Progenitor cell of endocrine pancreas (in vitro differentiated cells): ENCODE measurements at regions not wholly inside any gene's neighbourhood (a gene's known extent, or its start where the extent isn't known, plus 50 kb on each side); places are given as distances from the start of the nearest gene placed in this dataset.
A peak's percentile ranks its signal among the peaks of the same experiment; 100 is the strongest.
"Not testable (repeated sequence)": the region's sequence is repeated elsewhere in the genome, so short reads cannot be mapped to it uniquely, and the experiment has no call there.

Experiments used
- DNase-seq: peaks from one replicate; pipeline ENCODE4 v3.0.0; 2021; ENCODE audit warnings: low spot score; ENCODE audit not compliant: unreplicated experiment
- H3K27ac Mint-ChIP-seq: 2 replicates; pipeline ENCODE4 v1.8.0; 2021; ENCODE audit warnings: mild to moderate bottlenecking, moderate library complexity, mixed read lengths
- H3K27me3 Mint-ChIP-seq: 2 replicates; pipeline ENCODE4 v1.8.0; 2021; ENCODE audit warnings: mixed read lengths
- H3K36me3 Mint-ChIP-seq: 2 replicates; pipeline ENCODE4 v1.8.0; 2022; ENCODE audit warnings: mixed read lengths; ENCODE audit not compliant: insufficient read depth
- H3K4me1 Mint-ChIP-seq: 2 replicates; pipeline ENCODE4 v1.8.0; 2021; ENCODE audit warnings: low read depth, mixed read lengths
- H3K4me3 Mint-ChIP-seq: 2 replicates; pipeline ENCODE4 v1.8.0; 2021; ENCODE audit warnings: low read depth, mild to moderate bottlenecking, moderate library complexity, mixed read lengths
- H3K9me3 Mint-ChIP-seq: 2 replicates; pipeline ENCODE4 v1.8.0; 2021; ENCODE audit warnings: low read depth, mixed read lengths
- TF ChIP-seq, protein P1 (sequence below): fragments of 200-600 bp; sonication (generic); IDR thresholded peaks from one replicate; pipeline ENCODE4 v1.5.0; 2021; ENCODE audit warnings: antibody characterized with exemption, mild to moderate bottlenecking; ENCODE audit not compliant: unreplicated experiment

DNA sequence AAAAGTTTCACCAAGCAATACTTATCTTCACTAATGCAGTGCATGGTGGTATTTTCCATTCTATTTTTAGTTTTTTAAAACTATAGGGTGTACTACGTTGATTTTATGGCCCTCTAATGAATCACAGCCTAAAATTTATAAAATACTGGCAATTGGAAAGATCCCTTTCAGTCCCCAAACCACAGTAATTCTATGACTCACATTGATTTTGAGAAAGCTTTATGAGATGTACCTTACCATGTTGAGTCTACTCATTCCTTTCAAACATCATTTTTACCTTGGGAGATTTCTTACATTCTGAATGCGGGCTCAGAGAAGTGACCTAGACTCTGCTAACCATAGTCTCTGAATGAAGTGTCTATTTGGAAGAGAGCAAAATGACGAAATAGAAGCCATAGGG, 141.6 kb downstream of the GPR85 start:
- Mint-ChIP-seq H3K27ac (no peak overlapping the region), H3K9me3 (no peaks in the 10 kb centered on the region), H3K4me1 (no peaks in the 10 kb centered on the region), H3K36me3 (no peaks in the 10 kb centered on the region), H3K27me3 (peaks cover 15% of the 10 kb centered on the region), H3K4me3 (no peak overlapping the region)
- TF ChIP-seq, protein P1, sequence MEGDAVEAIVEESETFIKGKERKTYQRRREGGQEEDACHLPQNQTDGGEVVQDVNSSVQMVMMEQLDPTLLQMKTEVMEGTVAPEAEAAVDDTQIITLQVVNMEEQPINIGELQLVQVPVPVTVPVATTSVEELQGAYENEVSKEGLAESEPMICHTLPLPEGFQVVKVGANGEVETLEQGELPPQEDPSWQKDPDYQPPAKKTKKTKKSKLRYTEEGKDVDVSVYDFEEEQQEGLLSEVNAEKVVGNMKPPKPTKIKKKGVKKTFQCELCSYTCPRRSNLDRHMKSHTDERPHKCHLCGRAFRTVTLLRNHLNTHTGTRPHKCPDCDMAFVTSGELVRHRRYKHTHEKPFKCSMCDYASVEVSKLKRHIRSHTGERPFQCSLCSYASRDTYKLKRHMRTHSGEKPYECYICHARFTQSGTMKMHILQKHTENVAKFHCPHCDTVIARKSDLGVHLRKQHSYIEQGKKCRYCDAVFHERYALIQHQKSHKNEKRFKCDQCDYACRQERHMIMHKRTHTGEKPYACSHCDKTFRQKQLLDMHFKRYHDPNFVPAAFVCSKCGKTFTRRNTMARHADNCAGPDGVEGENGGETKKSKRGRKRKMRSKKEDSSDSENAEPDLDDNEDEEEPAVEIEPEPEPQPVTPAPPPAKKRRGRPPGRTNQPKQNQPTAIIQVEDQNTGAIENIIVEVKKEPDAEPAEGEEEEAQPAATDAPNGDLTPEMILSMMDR: no peak
- no peak for DNase-seq

DNA sequence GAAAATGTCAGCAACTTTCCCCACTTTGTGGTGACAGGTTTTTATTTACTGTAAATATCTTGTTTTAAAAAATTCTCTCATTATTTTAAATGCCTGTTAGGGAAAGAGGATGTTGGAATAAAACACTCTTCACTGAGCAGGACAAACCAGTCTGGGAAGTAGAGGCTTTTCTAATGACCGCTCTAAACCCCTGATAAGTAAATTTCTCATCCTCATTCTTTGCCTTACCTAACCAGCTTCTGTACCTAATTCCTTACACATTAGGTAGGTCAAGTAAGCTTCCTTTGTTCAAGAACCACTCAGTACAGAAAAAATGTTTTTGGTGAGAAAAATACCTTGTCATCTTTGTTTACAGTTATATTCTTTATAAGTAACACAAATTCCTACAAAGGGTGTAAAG, 143.6 kb downstream of the GPR85 start:
- Mint-ChIP-seq H3K27ac (no peak overlapping the region), H3K9me3 (no peaks in the 10 kb centered on the region), H3K4me1 (peaks cover 9% of the 10 kb centered on the region), H3K27me3 (peaks cover 12% of the 10 kb centered on the region), H3K4me3 (no peak overlapping the region), H3K36me3 (no peaks in the 10 kb centered on the region)
- no peak for DNase-seq
- TF ChIP-seq, protein P1: no peak

DNA sequence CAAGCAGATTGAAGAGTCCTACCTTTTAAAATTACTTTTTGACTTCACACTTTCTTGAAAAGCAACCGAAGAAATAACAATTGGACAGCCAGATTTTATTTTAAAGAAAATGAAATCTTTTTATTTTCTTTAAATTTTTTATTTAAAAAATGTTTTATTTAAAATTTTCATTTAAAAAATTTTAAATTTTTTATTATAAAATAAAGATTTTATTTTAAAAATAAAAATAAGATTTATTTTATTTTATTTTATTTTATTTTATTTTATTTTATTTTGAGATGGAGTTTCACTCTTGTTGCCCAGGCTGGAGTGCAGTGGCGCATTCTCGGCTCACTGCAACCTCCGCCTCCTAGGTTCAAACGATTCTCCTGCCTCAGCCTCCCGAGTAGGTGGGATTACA, 144.5 kb downstream of the GPR85 start:
- H3K9me3 Mint-ChIP-seq, H3K27ac Mint-ChIP-seq, H3K36me3 Mint-ChIP-seq, H3K27me3 Mint-ChIP-seq, H3K4me3 Mint-ChIP-seq, DNase-seq: not testable (repeated sequence)
- peaks cover 12% of the 10 kb centered on the region for H3K4me1 Mint-ChIP-seq

DNA sequence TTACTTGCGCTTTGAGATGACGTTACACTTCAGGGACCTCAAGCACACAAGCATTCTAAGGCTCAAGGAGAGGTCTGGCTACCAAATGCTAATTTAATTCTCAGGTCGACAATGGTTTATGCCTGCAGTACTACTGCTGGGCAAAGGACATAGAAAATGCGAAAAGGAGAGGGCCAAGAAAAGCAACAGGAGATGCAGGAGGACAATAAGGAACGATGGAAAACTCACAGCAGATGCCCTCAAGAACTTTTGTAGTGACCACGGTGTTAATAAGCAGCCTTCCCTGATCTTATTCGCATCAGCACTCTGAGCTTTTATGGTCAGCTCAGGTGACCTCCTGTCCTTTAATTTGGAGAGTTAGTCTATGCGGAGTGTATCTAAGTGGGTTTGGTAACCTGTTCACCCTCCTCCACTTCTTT, 146.3 kb downstream of the GPR85 start:
- no peak for DNase-seq
- TF ChIP-seq, protein P1: no peak
- no peaks in the 10 kb centered on the region for H3K36me3 Mint-ChIP-seq

DNA sequence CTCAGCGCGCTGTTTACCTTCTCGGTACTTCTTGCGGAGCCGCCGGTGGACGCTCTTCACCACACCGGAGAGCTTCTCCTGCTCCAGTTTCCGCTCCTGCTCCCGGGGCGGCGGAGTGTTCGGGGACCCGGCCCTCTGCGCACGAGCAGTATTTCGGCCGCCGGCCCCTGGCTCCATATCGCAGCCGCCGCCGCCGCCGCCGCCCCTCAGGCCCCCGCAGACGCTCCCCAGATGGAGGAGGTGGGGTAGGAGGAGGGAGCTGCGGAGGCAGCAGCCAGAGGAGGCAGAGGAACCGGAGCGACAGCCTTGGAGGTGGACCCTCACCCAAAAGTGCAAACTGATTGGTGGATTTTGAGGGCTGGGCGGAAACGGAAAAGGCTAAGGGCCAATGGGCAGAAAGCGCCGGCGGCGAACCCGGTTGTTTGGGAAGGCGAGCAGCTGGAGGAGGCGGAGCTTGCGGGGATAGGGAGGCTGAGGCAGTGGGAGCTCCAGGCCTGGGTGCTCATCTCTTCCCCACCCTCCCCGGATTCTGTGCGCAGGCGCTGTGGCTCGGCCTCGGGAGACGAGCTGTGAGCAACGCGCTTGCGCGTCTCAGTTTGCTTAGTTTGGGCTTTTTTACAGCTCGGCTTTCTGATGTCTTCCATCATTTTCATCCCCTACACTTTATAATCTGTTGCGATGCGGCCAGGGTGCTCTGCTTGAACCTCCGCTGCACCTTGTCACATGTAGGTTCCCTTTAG, 146.9 kb downstream of the GPR85 start:
- Mint-ChIP-seq H3K9me3 (no peaks in the 10 kb centered on the region), H3K4me1 (peaks cover 27% of the 10 kb centered on the region), H3K36me3 (no peaks in the 10 kb centered on the region), H3K27ac (peak overlapping the region; percentile 98), H3K4me3 (peak overlapping the region; percentile 85), H3K27me3 (peaks cover 3% of the 10 kb centered on the region)
- TF ChIP-seq, protein P1: no peak
- peak; percentile 98 for DNase-seq

More for the DNA sequence above, 146.3 kb downstream of the GPR85 start:
- H3K27me3 Mint-ChIP-seq: peaks cover 3% of the 10 kb centered on the region
- H3K4me3 Mint-ChIP-seq: peak overlapping the region; percentile 85
- H3K4me1 Mint-ChIP-seq: peaks cover 22% of the 10 kb centered on the region
- H3K9me3 Mint-ChIP-seq: no peaks in the 10 kb centered on the region
- peak overlapping the region; percentile 98 for H3K27ac Mint-ChIP-seq
